ENCODE measurements at regions not wholly inside any gene's neighbourhood (a gene's known extent, or its start where the extent isn't known, plus 50 kb on each side); places are given as distances from the start of the nearest gene placed in this dataset.

- DNase-seq, result no peak
Measured at GRCh38 chr4:37000281-37000680, 244.3 kb upstream of the NWD2 start.

- no peak for DNase-seq
Measured at GRCh38 chr4:37001688-37002436, 242.7 kb upstream of the NWD2 start.

DNA sequence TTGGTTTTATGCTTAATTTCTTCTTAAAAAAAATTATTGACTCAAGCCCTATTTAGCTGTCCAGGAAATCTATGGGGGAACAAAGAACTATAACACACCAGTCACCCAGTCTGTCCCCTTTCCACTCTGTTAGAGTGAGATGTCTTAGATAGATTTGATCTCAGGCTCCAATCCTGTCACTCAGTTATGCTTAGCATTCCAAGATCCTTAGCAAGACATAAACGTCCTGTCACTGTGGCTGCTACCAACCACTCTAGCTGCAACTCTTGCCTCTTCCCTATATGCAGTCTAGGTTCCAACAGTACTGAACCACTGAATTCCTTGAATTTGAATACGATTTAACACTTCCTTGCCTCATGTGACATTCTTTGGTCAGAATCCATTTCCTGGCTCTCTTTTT, 241.9 kb upstream of the NWD2 start:
- DNase-seq, result no peak

- DNase-seq, result no peak
Measured at GRCh38 chr4:37008199-37008598, 236.3 kb upstream of the NWD2 start.

GRCh38 chr4:37014584-37014983, 230.0 kb upstream of the NWD2 start:
- no peak for DNase-seq

DNA sequence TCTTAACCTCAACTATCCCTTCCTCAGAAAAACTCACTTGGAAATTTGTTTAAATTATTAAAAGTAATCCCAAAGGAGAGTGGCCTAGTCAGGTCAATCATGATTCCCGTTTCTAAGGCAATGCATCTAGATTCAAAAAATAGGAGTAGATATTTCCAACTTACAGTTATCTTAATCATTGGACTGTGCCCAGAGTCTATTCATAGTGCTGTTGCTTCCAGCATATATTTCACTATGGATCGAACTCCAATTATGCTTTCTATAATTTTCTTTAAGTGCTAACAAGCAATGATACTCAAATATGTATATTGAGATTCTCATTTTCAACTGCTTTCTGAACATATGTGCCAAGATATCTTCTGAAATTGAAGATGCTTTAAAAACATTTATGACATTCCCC, 229.2 kb upstream of the NWD2 start:
- DNase-seq, result no peak

- no peak for DNase-seq
Measured at GRCh38 chr4:37023504-37023903, 221.0 kb upstream of the NWD2 start.

DNA sequence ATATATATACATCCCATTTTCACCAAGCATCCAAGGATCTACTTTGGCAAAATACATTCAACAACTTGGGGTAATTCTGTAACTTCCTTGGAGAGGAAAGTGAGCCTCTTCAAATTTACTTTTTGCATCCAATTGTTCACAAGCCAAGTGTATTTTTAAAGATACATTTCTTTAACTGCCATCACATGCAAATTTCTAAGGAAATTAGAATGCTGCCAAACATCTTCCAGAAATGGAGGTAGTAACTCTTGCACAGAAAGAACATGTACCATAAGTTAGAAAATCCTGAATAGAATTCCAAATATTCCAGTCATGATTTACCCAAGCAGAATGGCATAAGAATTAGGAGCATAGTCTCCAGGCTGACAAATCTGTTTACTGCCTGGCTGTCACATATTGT, 220.5 kb upstream of the NWD2 start:
- DNase-seq, result no peak

GRCh38 chr4:37040816-37041215, 203.7 kb upstream of the NWD2 start:
- DNase-seq, result no peak

DNA sequence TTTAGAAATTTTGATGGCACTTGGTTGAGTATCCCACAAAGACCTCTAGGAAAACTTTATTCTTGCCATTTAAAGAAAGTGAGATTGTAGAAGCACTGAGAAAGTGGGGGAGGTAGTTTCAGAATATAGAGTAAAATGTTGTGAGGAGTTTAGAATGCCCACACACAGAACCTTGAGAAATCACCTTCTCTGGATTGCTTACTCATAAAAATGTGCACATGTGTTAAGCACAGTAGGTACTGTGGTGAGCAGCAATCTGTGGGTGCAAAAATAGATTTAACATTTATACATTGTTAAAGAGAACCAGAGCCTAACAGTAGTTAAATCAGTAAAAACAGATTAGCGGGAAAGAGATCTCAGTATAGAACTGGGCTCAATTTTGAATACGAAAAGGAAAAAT, 201.2 kb upstream of the NWD2 start:
- DNase-seq, result no peak

DNA sequence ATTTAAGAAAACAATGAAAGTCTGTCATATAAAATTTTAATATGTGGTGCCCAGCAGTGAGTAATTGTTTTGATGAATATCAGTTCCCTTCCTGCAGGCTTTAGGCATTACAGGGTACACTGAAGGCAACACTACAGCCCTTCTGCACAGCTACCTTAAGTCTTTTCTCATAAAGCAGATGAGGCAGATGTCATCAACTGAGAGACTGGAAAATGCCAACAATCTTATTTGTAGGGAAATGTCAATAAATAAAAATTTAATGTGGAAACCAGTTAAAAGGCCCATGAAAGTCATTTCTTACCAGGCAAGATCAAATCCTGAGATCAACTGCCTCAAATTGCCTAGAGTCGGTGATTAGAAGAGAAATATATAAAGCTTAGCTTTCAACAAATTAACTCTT, 193.4 kb upstream of the NWD2 start:
- no peak for DNase-seq

GRCh38 chr4:37051866-37052265, 192.7 kb upstream of the NWD2 start:
- no peak for DNase-seq

DNA sequence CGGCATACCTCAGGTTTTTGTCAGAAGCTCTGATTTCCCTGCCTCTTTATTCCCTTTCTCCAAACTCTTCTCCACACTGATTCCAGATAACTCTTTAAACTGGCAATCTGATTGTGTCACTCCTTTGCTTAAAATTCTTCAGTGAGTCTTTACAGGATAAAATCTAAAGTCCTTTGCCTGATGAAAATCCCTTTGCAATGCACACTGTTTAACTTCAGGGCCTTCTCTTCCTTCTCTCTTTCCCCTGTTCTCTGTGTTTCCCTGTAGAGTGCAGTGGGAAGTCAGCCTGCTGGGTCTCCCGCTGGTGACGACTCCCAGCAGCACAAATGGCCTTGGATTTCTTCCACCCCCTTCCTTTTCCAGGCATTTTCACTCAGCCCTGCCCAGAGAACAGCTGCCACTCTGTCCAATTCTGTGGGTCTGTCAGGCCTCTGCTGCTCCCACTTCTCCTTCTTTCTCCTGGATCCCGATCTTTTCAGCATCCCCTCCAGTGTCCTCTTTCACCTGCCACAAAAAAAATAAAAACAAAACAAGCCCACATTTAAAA, 189.9 kb upstream of the NWD2 start:
- no peak for DNase-seq

GRCh38 chr4:37058826-37059225, 185.7 kb upstream of the NWD2 start:
- no peak for DNase-seq

- no peak for DNase-seq
Measured at GRCh38 chr4:37066159-37066558, 178.4 kb upstream of the NWD2 start.

GRCh38 chr4:37068580-37068979, 176.0 kb upstream of the NWD2 start:
- no peak for DNase-seq

GRCh38 chr4:37070041-37070440, 174.5 kb upstream of the NWD2 start:
- no peak for DNase-seq

DNA sequence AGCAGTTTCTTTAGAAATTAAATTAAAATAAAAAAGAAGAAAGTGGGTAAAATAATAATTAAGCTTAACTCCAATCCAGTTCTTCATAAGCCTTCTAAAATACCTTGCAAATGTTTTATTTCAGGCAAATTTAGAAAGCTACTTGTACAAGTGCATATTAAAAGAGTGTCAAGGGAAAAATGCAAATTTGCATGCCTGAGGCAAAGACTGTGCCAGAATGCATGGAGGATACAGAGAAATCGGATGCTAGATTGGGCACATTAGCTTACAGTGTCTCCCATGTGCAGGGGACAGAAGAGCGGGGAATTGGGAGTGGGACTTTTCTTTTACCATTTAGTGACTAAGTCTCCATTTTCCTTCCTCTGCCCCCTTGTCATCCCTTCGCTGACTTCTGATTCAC, 173.0 kb upstream of the NWD2 start:
- no peak for DNase-seq

DNA sequence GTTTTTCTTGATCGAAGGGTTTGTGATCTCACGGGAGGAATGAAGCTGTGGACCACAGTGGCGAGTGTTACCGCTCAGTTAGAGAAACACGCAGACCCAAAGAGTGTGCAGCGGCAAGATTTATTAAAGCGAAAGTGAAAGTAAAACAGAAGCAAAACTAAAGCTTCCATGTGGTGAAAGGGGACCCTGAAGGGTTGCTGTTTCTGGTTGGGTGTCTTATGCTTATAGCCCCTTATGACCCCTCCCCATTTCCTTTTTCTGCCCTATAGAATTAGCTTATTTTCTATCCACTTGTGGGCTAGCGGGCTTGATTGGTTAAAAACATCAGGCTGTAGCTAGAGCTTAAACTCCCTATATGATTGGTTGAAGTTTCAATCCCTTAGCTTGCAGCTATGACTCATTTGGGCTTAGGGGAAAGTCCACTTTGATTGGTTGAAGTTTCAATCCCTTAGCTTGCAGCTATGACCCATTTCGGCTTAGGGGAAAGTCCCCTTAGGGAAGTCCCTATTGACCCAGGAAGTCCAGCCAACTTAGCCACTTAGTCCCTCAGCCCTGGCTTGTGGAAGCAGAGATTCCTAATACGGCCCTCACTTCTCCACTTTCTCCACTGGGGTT, 171.2 kb upstream of the NWD2 start:
- DNase-seq, result no peak

- no peak for DNase-seq
Measured at GRCh38 chr4:37082912-37083311, 161.6 kb upstream of the NWD2 start.

GRCh38 chr4:37095925-37096324, 148.6 kb upstream of the NWD2 start:
- DNase-seq, result no peak

DNA sequence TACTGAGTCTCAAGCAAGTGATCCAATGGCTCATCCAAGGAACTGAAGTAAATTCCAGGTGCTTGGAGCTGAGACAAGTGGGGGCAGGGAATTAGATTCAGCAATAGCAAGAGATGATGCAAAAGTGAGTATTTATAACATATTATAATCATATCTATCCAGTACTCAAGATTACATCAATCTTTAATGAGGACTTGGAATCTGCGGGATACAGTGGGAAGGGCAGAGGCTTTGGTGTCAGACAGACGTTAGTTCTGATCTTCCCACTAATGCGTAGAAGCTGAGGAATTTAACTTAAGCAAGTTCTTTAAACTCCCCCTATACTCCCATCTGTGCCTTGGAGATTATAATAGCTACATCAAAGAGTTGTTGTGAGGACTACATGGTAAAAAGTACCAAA, 143.4 kb upstream of the NWD2 start:
- DNase-seq, result no peak

DNA sequence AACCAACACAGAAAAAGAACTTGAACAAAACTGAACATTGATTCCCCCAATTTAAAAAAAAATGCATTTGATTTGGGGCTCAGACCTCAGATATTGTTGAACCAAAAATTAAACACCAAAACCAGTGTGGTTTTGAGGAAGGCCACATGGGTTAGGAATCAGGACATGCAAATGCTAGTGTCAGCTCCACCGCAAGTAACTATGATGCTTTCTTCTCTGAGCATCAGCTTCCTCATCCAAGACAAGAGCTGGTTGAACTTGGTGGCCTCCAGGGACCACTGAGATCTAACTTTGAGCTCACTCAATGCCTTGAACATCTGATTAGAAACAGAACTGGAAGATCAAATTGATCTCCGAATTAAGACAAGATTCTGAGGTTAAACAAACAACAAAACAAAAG, 142.9 kb upstream of the NWD2 start:
- no peak for DNase-seq

- no peak for DNase-seq
Measured at GRCh38 chr4:37109756-37110155, 134.8 kb upstream of the NWD2 start.

DNA sequence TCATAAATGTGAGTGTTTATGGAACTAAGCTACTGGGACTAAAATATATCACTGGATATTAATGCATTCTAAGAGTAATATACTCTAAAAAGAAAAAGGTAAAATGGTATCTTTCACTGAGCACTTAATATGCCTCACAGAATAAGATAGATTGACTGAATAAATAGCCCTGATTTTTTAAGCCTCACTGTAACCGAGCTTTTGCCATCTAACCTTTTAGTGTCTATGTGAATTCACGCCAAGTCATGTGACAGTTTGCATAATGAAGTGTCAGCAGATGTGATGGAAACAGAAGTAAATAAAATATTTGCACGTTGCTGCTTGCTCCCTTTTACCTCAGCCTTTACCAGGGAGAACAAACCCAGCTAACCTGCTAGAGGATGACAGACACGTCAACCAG, 119.7 kb upstream of the NWD2 start:
- no peak for DNase-seq
